ENCODE measurements at regions not wholly inside any gene's neighbourhood (a gene's known extent, or its start where the extent isn't known, plus 50 kb on each side); places are given as distances from the start of the nearest gene placed in this dataset.

- BruUV-seq (replicated peaks): no TSS peak
- no peak for DNase-seq (ENCODE audit: low spot score)
- Histone ChIP-seq H3K4me1 (ENCODE audit: insufficient read depth, low read length, poor library complexity, severe bottlenecking) (no peaks in the 10 kb centered on the region), H3K27me3 (replicated peaks; ENCODE audit: insufficient read depth, low read depth, low read length, poor library complexity) (no peaks in the 10 kb centered on the region), H3K36me3 (ENCODE audit: insufficient read depth, low read length, poor library complexity, severe bottlenecking) (no peaks in the 10 kb centered on the region), H3K9me3 (ENCODE audit: low read depth, low read length, poor library complexity, severe bottlenecking) (no peaks in the 10 kb centered on the region), H3K4me3 (ENCODE audit: low read depth, low read length, poor library complexity, severe bottlenecking) (no peak overlapping the region), H3K27ac (ENCODE audit: low read depth, low read length, poor library complexity, severe bottlenecking) (no peak overlapping the region)
- intact Hi-C loops (cut with micrococcal nuclease; ENCODE audit: unreplicated experiment): no loop called here
- ChIA-PET POLR2A (ENCODE audit: low non-redundant PET) (no interaction called here), CTCF (no interaction called here)
- TF ChIP-seq, protein P1, sequence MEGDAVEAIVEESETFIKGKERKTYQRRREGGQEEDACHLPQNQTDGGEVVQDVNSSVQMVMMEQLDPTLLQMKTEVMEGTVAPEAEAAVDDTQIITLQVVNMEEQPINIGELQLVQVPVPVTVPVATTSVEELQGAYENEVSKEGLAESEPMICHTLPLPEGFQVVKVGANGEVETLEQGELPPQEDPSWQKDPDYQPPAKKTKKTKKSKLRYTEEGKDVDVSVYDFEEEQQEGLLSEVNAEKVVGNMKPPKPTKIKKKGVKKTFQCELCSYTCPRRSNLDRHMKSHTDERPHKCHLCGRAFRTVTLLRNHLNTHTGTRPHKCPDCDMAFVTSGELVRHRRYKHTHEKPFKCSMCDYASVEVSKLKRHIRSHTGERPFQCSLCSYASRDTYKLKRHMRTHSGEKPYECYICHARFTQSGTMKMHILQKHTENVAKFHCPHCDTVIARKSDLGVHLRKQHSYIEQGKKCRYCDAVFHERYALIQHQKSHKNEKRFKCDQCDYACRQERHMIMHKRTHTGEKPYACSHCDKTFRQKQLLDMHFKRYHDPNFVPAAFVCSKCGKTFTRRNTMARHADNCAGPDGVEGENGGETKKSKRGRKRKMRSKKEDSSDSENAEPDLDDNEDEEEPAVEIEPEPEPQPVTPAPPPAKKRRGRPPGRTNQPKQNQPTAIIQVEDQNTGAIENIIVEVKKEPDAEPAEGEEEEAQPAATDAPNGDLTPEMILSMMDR (conservative IDR thresholded peaks at IDR 0.05; ENCODE audit: low read depth, low read length): no peak
- TF ChIP-seq EZH2 (IDR thresholded peaks at IDR 0.05; ENCODE audit: borderline replicate concordance, low read depth, low read length, poor library complexity, severe bottlenecking): no peak
Observed at GRCh38 chr3:148136816-148137215, 560.9 kb upstream of the AGTR1 start.

GRCh38 chr3:148146241-148146640 lies 551.5 kb upstream of the AGTR1 start:
- Histone ChIP-seq H3K27ac (ENCODE audit: low read depth, low read length, poor library complexity, severe bottlenecking) (no peak overlapping the region), H3K27me3 (replicated peaks; ENCODE audit: insufficient read depth, low read depth, low read length, poor library complexity) (no peaks in the 10 kb centered on the region), H3K4me3 (ENCODE audit: low read depth, low read length, poor library complexity, severe bottlenecking) (no peak overlapping the region), H3K9me3 (ENCODE audit: low read depth, low read length, poor library complexity, severe bottlenecking) (no peaks in the 10 kb centered on the region), H3K36me3 (ENCODE audit: insufficient read depth, low read length, poor library complexity, severe bottlenecking) (no peaks in the 10 kb centered on the region), H3K4me1 (ENCODE audit: insufficient read depth, low read length, poor library complexity, severe bottlenecking) (peaks cover 10% of the 10 kb centered on the region)
- POLR2A ChIA-PET (ENCODE audit: low non-redundant PET): no interaction called here
- intact Hi-C loops (cut with micrococcal nuclease; ENCODE audit: unreplicated experiment): no loop called here
- CTCF ChIA-PET: no interaction called here
- TF ChIP-seq EZH2 (IDR thresholded peaks at IDR 0.05; ENCODE audit: borderline replicate concordance, low read depth, low read length, poor library complexity, severe bottlenecking): no peak
- TF ChIP-seq, protein P1 (conservative IDR thresholded peaks at IDR 0.05; ENCODE audit: low read depth, low read length): no peak
- no peak for DNase-seq (ENCODE audit: low spot score)
- no TSS peak for BruUV-seq (replicated peaks)

- ChIA-PET CTCF (no interaction called here), POLR2A (ENCODE audit: low non-redundant PET) (no interaction called here)
- no peak for TF ChIP-seq EZH2 (IDR thresholded peaks at IDR 0.05; ENCODE audit: borderline replicate concordance, low read depth, low read length, poor library complexity, severe bottlenecking)
- TF ChIP-seq, protein P1 (conservative IDR thresholded peaks at IDR 0.05; ENCODE audit: low read depth, low read length): no peak
- Histone ChIP-seq H3K4me3 (ENCODE audit: low read depth, low read length, poor library complexity, severe bottlenecking) (no peak overlapping the region), H3K36me3 (ENCODE audit: insufficient read depth, low read length, poor library complexity, severe bottlenecking) (no peaks in the 10 kb centered on the region), H3K27me3 (replicated peaks; ENCODE audit: insufficient read depth, low read depth, low read length, poor library complexity) (no peaks in the 10 kb centered on the region), H3K4me1 (ENCODE audit: insufficient read depth, low read length, poor library complexity, severe bottlenecking) (peaks cover 10% of the 10 kb centered on the region), H3K27ac (ENCODE audit: low read depth, low read length, poor library complexity, severe bottlenecking) (no peak overlapping the region), H3K9me3 (ENCODE audit: low read depth, low read length, poor library complexity, severe bottlenecking) (no peaks in the 10 kb centered on the region)
- no TSS peak for BruUV-seq (replicated peaks)
- DNase-seq (ENCODE audit: low spot score): peak; percentile 14
- intact Hi-C loops (cut with micrococcal nuclease; ENCODE audit: unreplicated experiment): no loop called here
Observed at GRCh38 chr3:148146947-148147826, 550.5 kb upstream of the AGTR1 start.

Measured in A673 (cell line).